ENCODE measurements at regions not wholly inside any gene's neighbourhood (a gene's known extent, or its start where the extent isn't known, plus 50 kb on each side); places are given as distances from the start of the nearest gene placed in this dataset.

DNA sequence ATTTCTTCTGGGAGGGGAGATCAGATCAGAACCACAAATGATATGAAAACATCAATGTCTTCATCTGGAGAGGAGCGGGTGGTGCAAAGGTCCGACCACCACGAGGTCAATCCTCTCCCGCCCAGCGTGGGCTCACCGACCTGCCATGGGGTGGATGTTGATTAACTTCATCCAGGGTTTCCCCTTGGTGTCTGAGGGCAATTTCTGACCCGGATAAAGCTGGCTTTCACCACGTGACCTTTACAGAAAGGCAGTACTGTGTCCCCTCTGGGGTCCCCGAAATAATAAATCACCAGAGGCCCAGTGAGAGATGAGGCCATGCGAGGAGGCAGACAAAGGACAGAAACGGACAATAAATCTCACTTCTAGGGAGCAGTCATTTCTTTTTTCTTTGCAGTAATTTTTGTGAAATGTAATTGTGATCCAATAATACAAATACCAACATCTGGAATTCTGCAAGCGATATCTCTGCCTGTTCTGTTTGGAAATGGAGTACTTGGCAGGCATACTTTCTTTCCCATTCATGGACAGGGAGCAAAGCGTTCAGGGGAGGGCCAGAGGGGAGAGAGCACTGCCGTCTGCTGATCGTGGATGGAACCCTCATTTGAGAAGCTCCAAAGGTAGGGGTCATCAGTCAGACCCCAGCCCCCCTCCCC lies 55.1 kb upstream of the APCDD1L start:
- TF ChIP-seq CTCF (conservative IDR thresholded peaks at IDR 0.05; ENCODE audit: low read length), result no peak
- no peak for TF ChIP-seq EZH2phosphoT487 (IDR thresholded peaks at IDR 0.05; ENCODE audit: borderline replicate concordance, low read depth, low read length)
